NCI-H2107 treated with DMSO at 0.1 percent for 48 hours (cell line): ENCODE measurements at regions not wholly inside any gene's neighbourhood (a gene's known extent, or its start where the extent isn't known, plus 50 kb on each side); places are given as distances from the start of the nearest gene placed in this dataset.

Experiments
- DNase-seq: peaks from one replicate; lab custom pipeline; 2025; ENCODE audit not compliant: unreplicated experiment; lab: John Stamatoyannopoulos, UW

DNA sequence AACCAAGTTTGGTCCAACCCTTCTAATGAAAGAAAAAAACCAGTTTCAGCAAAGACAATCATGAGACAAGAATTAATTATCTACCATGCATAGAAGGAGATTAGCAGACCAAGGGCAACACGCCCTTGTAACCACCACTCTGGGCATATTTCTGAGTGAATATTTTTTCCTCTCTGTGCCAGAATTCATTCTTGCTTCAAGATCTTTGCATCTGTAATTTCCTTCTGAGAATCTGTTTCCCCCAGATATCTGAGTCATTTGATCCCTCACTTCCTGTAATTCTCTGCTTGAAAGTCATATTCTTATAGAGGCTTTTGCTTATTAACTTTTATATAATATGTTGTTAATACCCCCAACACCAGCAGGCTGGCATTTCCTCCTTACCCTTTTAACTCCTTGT, 243.7 kb downstream of the SLC16A7 start:
- no peak for DNase-seq

DNA sequence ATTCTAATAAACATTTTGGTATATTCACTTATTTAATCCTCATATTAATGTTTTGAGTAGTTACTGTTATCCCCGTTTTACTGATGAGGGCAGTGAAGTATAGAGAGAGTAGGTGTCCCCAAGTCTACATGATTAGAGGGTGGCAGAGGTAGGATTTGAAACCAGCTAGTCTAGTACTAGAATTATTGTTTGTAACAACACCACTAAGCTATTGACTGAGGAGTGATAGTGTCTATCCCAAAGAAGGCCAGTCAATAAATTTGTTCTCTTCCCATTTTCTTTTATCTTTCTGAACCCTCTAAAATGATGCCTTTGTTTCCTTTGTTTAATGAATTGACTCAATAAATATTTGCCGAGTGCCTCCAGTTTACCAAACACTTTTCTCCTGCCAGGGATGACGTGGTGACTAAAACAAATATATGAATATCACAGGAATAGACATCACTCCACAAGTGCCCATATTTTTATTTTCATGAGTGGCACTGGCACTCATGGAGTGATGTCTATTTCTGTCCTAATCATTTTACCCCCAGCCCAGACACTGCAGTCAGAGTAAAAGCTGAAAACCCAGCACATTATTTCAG, 247.5 kb downstream of the SLC16A7 start:
- no peak for DNase-seq

- no peak for DNase-seq
Measured at GRCh38 chr12:59844750-59845149, 248.9 kb downstream of the SLC16A7 start.

DNA sequence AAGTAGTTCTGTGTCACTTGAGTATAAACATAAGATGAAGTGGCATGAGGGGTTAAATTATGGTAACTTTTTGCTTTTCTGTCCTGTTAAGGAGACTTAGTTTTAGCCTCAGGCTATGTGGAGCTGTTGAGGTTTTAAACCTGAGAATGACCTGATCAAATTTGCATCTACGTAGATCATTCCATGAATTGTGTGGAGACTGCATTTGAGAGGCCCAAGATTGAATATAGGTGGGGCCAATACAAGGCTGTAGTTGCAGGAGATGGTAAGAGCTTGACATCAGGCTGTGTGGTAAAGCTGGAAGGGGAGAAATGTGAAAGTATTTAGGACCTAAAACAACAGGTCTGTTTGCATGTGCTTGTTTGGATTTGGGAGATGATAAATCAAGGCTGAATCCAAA, 249.5 kb downstream of the SLC16A7 start:
- DNase-seq: no peak

GRCh38 chr12:59847127-59847526, 251.3 kb downstream of the SLC16A7 start:
- no peak for DNase-seq

GRCh38 chr12:59850268-59850667, 254.4 kb downstream of the SLC16A7 start:
- DNase-seq: no peak

DNA sequence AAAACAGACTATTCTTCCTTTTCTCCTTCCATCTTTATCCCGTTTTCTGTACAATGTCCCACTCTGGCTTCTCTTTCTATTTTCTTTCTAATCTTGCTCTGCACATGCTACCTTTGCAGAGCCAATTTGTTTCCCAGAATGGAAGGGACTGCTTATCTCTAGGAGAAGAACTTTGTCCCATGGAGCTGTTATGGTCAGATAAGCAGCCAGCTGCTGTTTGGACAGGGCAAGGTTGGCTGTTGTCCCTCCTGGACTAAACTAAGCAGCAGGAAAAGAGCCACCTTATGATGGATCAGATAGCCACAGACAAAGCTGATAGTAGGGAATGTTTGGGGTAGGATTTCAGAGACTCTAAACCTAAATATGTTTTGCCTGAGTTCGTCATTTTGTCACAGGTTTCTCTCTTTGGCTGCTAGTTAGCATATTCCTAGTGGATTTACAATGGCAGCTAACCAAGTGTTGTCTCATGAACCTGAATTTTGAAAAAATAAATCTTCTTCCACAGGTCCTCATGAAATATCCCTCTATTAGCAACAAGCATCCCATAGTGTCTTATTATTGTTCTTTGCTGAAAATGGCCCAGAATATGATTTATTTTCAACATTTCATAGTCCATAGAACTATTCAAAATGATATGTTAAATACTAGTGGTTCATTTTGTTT, 262.8 kb downstream of the SLC16A7 start:
- no peak for DNase-seq

GRCh38 chr12:59859171-59859510, 263.3 kb downstream of the SLC16A7 start:
- no peak for DNase-seq

DNA sequence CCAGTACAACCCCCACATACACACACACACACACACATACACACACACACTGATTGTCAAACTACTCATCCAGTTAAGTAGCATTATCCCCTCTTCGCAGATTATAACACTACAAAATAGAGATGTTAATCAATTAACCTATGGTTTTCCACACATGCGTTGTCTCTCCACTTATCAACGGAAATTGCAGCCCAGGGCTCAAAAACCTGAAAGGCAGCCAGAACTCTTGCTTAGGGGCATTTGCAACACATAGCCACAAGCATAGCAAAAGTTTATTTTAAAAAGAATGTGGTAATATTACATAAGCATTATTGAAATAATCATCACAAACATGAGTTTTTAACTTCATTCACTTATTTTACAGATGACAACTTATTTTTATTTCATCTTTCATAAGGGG, 265.8 kb downstream of the SLC16A7 start:
- DNase-seq: no peak

GRCh38 chr12:59867055-59867454, 271.2 kb downstream of the SLC16A7 start:
- DNase-seq: no peak

- DNase-seq: no peak
Measured at GRCh38 chr12:59867689-59868088, 271.9 kb downstream of the SLC16A7 start.

- no peak for DNase-seq
Measured at GRCh38 chr12:59871779-59872178, 275.9 kb downstream of the SLC16A7 start.

- no peak for DNase-seq
Measured at GRCh38 chr12:59873136-59873535, 277.3 kb downstream of the SLC16A7 start.

DNA sequence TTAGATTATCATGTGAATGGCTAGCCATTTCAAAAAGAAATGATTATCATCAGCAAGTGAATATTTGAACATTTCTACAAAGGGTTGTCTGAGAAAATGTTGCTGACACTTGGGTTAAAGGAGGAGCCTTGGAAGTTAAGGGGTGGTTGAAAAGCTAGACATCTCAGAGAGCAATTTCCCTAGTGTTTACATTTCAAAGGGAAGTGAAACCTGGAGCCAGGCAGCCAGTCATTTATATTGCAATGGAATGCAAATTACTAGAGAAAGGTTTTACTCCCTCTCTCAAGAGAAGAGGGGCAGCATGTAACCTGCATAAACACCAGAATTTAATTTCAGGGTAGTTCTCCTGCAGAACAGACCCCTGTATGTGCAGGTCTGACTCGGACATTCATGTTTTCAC, 279.0 kb downstream of the SLC16A7 start:
- no peak for DNase-seq

DNA sequence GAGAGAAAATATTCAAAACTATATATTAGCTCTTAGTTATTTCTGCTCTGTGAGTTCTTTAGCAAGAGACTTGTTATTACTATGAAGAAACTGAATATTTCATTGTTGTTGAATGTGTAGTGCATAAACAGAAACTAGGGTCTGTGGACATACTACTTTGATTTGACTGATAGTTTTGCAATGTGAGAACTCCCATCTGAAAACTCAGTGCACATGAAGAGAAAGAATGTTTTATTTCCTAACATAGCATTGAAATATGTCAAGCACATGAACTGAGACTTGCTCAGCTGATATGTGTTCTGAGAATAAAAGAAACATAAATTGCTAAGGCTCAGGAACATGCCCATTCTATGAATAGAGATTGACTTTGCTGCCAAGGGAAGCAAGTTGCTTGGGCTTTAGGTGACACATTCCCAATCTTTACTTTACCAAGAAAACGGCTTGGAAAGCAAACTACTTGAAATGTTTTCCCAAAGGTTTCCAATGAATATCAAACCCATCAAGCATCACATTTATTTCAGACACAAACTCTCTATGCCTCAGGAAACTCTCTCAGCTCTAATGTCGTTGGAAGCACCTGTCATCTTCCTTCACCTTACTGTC, 290.4 kb downstream of the SLC16A7 start:
- no peak for DNase-seq

GRCh38 chr12:59887178-59887577, 291.3 kb downstream of the SLC16A7 start:
- no peak for DNase-seq

DNA sequence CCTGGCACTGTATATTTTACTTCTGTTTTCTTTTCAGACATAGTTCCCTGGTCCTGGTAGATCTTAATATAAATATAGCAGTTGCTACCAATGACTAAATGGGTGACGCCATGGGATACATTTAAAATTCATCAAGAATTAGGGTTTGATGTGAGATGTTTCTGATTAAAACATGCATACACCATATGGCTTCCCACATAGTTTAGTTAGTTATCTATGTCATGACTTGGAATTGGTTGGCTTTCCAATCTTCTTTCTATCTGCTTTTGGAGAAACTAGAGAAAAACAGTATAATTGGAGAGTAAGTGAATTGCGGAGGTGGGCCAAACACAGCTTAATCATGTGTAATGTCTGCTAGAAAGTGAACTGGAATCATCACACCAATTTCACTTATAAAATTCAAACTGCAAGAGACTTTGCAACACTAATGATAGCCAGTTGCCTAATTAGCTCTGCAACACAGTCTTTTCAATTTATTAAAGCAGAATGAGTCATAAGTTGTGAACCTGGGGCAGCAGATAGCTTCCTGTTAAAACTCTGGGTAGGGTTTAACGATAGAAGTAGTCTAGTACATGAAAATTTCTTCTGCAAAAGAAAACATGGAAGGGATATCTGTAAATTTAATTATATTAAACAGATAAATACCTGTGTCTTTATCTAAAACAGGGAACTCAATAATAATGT, 295.2 kb downstream of the SLC16A7 start:
- no peak for DNase-seq

DNA sequence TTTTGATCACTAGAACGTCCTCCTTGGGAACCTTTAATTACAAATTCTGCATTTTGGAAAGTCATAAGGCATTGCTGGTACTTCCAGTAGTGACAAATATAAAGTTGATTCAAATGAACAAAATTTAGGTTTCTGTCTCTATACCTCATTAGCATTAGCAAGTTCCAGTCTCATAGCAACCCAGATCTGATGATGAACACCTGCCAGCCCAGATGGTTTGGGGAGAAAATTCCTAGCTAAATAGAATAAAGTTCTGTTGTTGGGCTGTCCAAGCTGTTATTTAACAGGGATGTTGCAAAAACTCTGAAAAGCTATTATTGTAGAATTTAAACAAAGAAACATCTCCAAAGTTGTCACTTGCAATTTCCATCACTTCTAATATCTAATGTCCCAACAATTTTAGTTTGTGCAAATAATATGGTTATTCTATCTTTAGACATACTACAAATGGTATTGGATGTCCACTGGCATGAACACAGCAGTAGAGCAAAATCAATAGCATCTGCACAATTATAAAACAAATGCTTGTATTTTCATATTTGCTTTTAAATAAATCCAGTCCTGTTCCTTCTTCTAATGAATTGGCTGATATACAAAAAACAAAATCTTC, 299.4 kb downstream of the SLC16A7 start:
- no peak for DNase-seq

DNA sequence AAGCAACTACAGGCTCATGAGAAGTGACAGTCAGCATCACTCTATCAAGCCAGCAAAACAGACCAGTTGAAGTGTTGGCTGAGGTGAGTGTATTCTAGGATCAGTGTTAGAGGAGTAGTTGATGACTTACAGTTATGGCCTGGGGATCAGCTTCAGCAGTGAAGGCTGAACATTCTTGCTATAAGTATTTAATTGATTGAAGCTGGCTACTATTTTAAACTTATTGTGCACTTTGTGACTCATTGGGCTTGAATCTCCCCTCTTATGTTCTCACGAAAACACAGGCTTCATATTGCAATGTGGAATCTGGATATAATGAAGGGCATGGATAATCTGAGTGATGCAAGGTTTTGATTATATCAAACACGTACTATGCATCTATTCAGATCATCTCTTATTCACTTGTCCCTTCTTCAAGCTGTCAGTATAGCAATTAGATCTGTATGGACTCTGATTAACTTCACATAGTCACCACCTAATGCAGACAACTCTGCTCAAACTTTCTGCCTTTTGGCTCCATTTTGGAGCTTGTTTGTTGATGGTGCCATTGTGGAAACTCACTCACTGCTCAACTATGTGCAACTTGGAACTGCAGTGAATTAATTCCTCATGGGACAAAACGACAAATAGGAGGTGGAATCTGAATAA, 309.2 kb downstream of the SLC16A7 start:
- no peak for DNase-seq

GRCh38 chr12:59911516-59911915, 315.7 kb downstream of the SLC16A7 start:
- DNase-seq: no peak

DNA sequence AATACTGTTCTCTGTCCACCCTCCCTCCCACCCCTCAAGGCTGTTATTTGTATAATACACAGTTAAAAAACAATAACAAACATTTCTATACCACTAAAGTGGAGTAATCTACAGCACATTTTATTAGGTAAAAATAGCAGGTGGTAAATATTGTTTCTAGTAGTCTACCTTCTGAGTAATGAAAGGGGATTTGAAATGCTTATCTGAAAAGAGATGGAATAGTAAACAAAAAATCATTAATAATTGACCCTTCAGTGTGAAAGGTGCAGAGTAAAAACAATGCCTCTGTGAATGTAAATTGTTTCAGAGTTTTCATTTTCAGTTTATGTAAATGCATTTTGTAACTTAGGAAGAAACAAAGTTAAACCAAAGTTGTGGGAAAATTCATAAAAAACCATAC, 321.2 kb downstream of the SLC16A7 start:
- no peak for DNase-seq
